ENCODE measurements at regions not wholly inside any gene's neighbourhood (a gene's known extent, or its start where the extent isn't known, plus 50 kb on each side); places are given as distances from the start of the nearest gene placed in this dataset.

DNA sequence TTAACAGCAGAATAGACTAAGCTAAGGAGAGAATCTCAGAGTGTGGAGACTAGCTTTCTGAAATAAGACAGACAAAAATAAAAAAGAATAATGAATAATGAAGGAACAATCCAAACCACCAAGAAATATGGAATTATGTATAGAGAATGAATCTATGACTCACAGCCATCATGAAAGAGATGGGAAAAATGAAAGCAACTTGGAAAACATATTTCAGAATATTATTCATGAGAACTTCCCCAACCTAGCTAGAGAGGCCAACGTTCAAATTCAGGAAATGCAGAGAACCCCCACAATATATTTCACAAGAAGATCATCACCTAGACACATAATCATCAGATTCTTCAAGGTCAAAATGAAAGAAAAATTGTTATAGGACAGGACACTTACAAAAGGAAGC lies 349.0 kb upstream of the MPDZ start:
- no peak for DNase-seq (ENCODE audit: extremely low spot score, unreplicated experiment)
- H3K27me3 Mint-ChIP-seq, result no peaks in the 10 kb centered on the region
- H3K36me3 Mint-ChIP-seq, result no peaks in the 10 kb centered on the region

DNA sequence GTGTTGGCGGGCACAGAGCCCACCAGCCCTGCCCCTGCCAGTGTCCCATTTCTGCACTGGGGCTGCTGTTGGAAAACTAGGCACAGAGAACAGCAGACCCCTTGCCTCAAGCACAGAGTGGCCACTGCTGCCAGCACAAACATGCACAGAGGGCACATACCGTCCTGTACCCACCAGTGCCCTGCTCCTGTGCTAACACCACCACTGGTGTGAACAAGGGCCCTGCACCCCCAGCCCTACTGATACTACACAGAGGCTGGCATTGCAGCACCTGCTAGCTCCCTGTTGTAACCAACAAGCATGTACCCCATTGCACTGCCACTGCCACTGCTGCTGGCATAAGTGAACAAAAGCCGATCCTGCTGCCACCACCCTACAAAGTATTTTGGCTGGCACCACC lies 348.0 kb upstream of the MPDZ start:
- no peaks in the 10 kb centered on the region for H3K4me1 Mint-ChIP-seq (ENCODE audit: unreplicated experiment)
- H3K27ac Mint-ChIP-seq, result no peak overlapping the region
- H3K36me3 Mint-ChIP-seq, result no peaks in the 10 kb centered on the region
- H3K27me3 Mint-ChIP-seq, result no peaks in the 10 kb centered on the region
- TF ChIP-seq, protein P1, sequence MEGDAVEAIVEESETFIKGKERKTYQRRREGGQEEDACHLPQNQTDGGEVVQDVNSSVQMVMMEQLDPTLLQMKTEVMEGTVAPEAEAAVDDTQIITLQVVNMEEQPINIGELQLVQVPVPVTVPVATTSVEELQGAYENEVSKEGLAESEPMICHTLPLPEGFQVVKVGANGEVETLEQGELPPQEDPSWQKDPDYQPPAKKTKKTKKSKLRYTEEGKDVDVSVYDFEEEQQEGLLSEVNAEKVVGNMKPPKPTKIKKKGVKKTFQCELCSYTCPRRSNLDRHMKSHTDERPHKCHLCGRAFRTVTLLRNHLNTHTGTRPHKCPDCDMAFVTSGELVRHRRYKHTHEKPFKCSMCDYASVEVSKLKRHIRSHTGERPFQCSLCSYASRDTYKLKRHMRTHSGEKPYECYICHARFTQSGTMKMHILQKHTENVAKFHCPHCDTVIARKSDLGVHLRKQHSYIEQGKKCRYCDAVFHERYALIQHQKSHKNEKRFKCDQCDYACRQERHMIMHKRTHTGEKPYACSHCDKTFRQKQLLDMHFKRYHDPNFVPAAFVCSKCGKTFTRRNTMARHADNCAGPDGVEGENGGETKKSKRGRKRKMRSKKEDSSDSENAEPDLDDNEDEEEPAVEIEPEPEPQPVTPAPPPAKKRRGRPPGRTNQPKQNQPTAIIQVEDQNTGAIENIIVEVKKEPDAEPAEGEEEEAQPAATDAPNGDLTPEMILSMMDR (conservative IDR thresholded peaks at IDR 0.05), result no peak
- H3K4me3 Mint-ChIP-seq, result no peak overlapping the region
- peaks cover 23% of the 10 kb centered on the region for H3K9me3 Mint-ChIP-seq
- no peak for DNase-seq (ENCODE audit: extremely low spot score, unreplicated experiment)

More for the DNA sequence above, 349.0 kb upstream of the MPDZ start:
- Mint-ChIP-seq H3K4me3 (no peak overlapping the region), H3K4me1 (ENCODE audit: unreplicated experiment) (no peaks in the 10 kb centered on the region), H3K27ac (no peak overlapping the region), H3K9me3 (peaks cover 23% of the 10 kb centered on the region)
- TF ChIP-seq, protein P1 (conservative IDR thresholded peaks at IDR 0.05), result no peak

DNA sequence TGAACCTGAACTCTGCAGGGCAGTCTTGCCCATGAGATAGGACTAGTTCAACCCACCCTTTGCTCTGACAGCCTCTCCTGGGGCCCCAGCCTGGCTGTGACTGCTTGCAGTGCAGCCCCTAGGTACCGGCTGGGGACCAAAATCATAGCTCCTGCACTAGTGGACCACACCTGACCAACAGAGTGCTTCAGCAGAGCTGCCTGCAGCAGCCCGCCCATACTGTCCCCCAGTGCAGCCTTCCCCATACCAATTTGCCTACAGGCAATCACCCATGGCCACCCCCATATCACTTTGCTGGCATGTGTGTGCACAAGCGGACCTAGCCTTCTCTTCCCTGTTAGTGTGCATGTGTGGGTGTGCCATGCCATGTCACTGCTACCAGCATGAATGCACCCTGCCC lies 347.6 kb upstream of the MPDZ start:
- Mint-ChIP-seq H3K27ac (no peak overlapping the region), H3K27me3 (no peaks in the 10 kb centered on the region), H3K4me3 (no peak overlapping the region), H3K36me3 (no peaks in the 10 kb centered on the region), H3K4me1 (ENCODE audit: unreplicated experiment) (no peaks in the 10 kb centered on the region), H3K9me3 (peaks cover 23% of the 10 kb centered on the region)
- DNase-seq (ENCODE audit: extremely low spot score, unreplicated experiment), result no peak
- TF ChIP-seq, protein P1 (conservative IDR thresholded peaks at IDR 0.05), result no peak

DNA sequence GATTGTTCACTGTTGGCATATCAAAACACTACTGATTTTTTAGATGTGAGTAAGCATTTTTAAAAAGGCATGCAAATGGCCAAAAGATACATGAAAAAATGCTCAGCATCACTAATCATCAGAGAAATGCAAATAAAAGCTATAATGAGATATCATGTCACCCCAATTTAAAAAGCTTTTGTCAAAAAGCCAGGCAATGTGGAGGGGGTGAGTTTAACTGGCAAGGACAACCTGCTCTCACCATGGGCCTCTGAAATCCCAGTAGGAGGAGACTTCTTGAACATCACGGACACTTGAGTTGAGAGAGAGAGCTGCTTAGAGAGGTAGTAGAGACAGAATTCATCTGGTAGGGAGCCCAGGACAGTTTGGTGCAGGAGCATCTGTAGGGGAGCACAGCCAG lies 347.1 kb upstream of the MPDZ start:
- Mint-ChIP-seq H3K27me3 (no peaks in the 10 kb centered on the region), H3K4me3 (no peak overlapping the region), H3K36me3 (no peaks in the 10 kb centered on the region), H3K4me1 (ENCODE audit: unreplicated experiment) (no peaks in the 10 kb centered on the region), H3K27ac (no peak overlapping the region), H3K9me3 (peaks cover 23% of the 10 kb centered on the region)
- TF ChIP-seq, protein P1 (conservative IDR thresholded peaks at IDR 0.05), result no peak
- DNase-seq (ENCODE audit: extremely low spot score, unreplicated experiment), result no peak

DNA sequence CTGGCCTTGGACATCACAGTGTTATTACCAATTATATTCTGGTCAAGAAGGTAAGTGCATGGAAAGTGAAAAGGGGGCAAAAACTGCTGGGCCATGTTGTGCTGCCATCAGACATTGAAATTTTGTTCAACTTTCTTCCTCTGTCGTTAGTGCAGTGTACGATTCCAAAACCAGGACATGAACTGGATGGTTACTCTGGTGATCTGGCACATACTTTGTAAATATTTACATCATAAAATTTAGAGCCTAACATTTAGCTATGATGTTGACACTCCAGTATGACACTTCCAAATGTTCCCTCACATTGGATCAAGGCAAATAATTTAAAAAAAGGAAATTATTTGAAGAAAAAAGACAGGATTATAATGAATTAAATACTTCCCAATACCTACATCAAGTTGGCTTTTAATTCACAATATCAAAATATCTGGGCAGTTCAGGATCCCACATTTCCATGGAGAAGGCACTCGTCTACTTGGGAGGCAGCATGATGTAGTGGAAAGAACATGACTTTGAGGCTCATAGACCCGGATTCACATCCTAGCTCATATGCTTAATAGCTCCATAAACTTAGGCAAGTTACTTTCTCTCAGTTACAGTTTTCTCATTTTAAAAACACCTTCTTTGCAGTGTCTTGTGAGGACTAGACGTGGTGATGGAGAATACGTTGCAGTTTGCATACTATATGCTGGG lies 342.5 kb upstream of the MPDZ start:
- DNase-seq (ENCODE audit: extremely low spot score, unreplicated experiment), result no peak
- TF ChIP-seq, protein P1 (conservative IDR thresholded peaks at IDR 0.05), result no peak
- H3K4me3 Mint-ChIP-seq, result no peak overlapping the region
- no peak overlapping the region for H3K27ac Mint-ChIP-seq
- H3K9me3 Mint-ChIP-seq, result no peaks in the 10 kb centered on the region
- no peaks in the 10 kb centered on the region for H3K27me3 Mint-ChIP-seq
- peaks cover 11% of the 10 kb centered on the region for H3K4me1 Mint-ChIP-seq (ENCODE audit: unreplicated experiment)
- no peaks in the 10 kb centered on the region for H3K36me3 Mint-ChIP-seq
